NCI-H774 (cell line): ENCODE measurements at regions not wholly inside any gene's neighbourhood (a gene's known extent, or its start where the extent isn't known, plus 50 kb on each side); places are given as distances from the start of the nearest gene placed in this dataset.

Experiments
- DNase-seq: peaks from one replicate; lab custom pipeline; 2025; lab: John Stamatoyannopoulos, UW

- DNase-seq, result peak; percentile 66
Observed at GRCh38 chr10:77710759-77711682, 73.4 kb upstream of the KCNMA1 start.

GRCh38 chr10:77710081-77710551, 72.5 kb upstream of the KCNMA1 start:
- no peak for DNase-seq

- DNase-seq, result no peak
Observed at GRCh38 chr10:77707570-77707969, 70.0 kb upstream of the KCNMA1 start.

- DNase-seq, result no peak
Observed at GRCh38 chr10:77702166-77702565, 64.6 kb upstream of the KCNMA1 start.

- no peak for DNase-seq
Observed at GRCh38 chr10:77700086-77700485, 62.5 kb upstream of the KCNMA1 start.

- no peak for DNase-seq
Observed at GRCh38 chr10:77699080-77699645, 61.6 kb upstream of the KCNMA1 start.

- DNase-seq, result no peak
Observed at GRCh38 chr10:77698267-77698931, 60.8 kb upstream of the KCNMA1 start.

GRCh38 chr10:77696584-77696983, 59.0 kb upstream of the KCNMA1 start:
- DNase-seq, result no peak

GRCh38 chr10:77695186-77695585, 57.6 kb upstream of the KCNMA1 start:
- no peak for DNase-seq

- DNase-seq, result no peak
Observed at GRCh38 chr10:77692782-77693181, 55.2 kb upstream of the KCNMA1 start.

- no peak for DNase-seq
Observed at GRCh38 chr10:77689339-77689738, 51.7 kb upstream of the KCNMA1 start.

- DNase-seq, result peak; percentile 12
Observed at GRCh38 chr10:77687621-77688020, 50.0 kb upstream of the KCNMA1 start.
